ENCODE measurements at regions not wholly inside any gene's neighbourhood (a gene's known extent, or its start where the extent isn't known, plus 50 kb on each side); places are given as distances from the start of the nearest gene placed in this dataset.
"Not testable (repeated sequence)": the region's sequence is repeated elsewhere in the genome, so short reads cannot be mapped to it uniquely, and the experiment has no call there.

GRCh38 chr2:139550341-139550740, 770.2 kb upstream of the NXPH2 start:
- H3K36me3 Mint-ChIP-seq (ENCODE audit: low read depth): no peaks in the 10 kb centered on the region
- no peak overlapping the region for H3K27ac Mint-ChIP-seq
- H3K4me1 Mint-ChIP-seq (ENCODE audit: low read depth): no peaks in the 10 kb centered on the region
- no peaks in the 10 kb centered on the region for H3K27me3 Mint-ChIP-seq
- intact Hi-C loops (cut with micrococcal nuclease): no loop called here
- H3K9me3 Mint-ChIP-seq: peaks cover 34% of the 10 kb centered on the region
- no peak overlapping the region for H3K4me3 Mint-ChIP-seq

GRCh38 chr2:139544186-139544851, 764.1 kb upstream of the NXPH2 start:
- no peaks in the 10 kb centered on the region for H3K4me1 Mint-ChIP-seq (ENCODE audit: low read depth)
- H3K36me3 Mint-ChIP-seq (ENCODE audit: low read depth): no peaks in the 10 kb centered on the region
- H3K27ac Mint-ChIP-seq: no peak overlapping the region
- no peaks in the 10 kb centered on the region for H3K27me3 Mint-ChIP-seq
- no peak overlapping the region for H3K4me3 Mint-ChIP-seq
- H3K9me3 Mint-ChIP-seq: peaks cover 33% of the 10 kb centered on the region
- intact Hi-C loops (cut with micrococcal nuclease): no loop called here

- H3K27ac Mint-ChIP-seq; intact Hi-C loops (cut with micrococcal nuclease); H3K36me3 Mint-ChIP-seq (ENCODE audit: low read depth); H3K4me3 Mint-ChIP-seq; H3K4me1 Mint-ChIP-seq (ENCODE audit: low read depth); H3K27me3 Mint-ChIP-seq: not testable (repeated sequence)
- H3K9me3 Mint-ChIP-seq: peaks cover 37% of the 10 kb centered on the region
Observed at GRCh38 chr2:139538332-139539020, 758.3 kb upstream of the NXPH2 start.

GRCh38 chr2:139529080-139529479, 748.9 kb upstream of the NXPH2 start:
- H3K4me1 Mint-ChIP-seq (ENCODE audit: low read depth): no peaks in the 10 kb centered on the region
- no peaks in the 10 kb centered on the region for H3K27me3 Mint-ChIP-seq
- H3K4me3 Mint-ChIP-seq: no peak overlapping the region
- H3K27ac Mint-ChIP-seq: no peak overlapping the region
- peaks cover 18% of the 10 kb centered on the region for H3K9me3 Mint-ChIP-seq
- intact Hi-C loops (cut with micrococcal nuclease): no loop called here
- no peaks in the 10 kb centered on the region for H3K36me3 Mint-ChIP-seq (ENCODE audit: low read depth)

GRCh38 chr2:139526781-139527180, 746.6 kb upstream of the NXPH2 start:
- intact Hi-C loops (cut with micrococcal nuclease): no loop called here
- Mint-ChIP-seq H3K27ac (no peak overlapping the region), H3K27me3 (no peaks in the 10 kb centered on the region), H3K4me3 (no peak overlapping the region), H3K4me1 (ENCODE audit: low read depth) (no peaks in the 10 kb centered on the region), H3K36me3 (ENCODE audit: low read depth) (no peaks in the 10 kb centered on the region), H3K9me3 (peaks cover 24% of the 10 kb centered on the region)

GRCh38 chr2:139518321-139518720, 738.1 kb upstream of the NXPH2 start:
- H3K9me3 Mint-ChIP-seq: peaks cover 19% of the 10 kb centered on the region
- no peak overlapping the region for H3K27ac Mint-ChIP-seq
- H3K4me3 Mint-ChIP-seq: no peak overlapping the region
- intact Hi-C loops (cut with micrococcal nuclease): no loop called here
- no peaks in the 10 kb centered on the region for H3K36me3 Mint-ChIP-seq (ENCODE audit: low read depth)
- no peaks in the 10 kb centered on the region for H3K4me1 Mint-ChIP-seq (ENCODE audit: low read depth)
- H3K27me3 Mint-ChIP-seq: no peaks in the 10 kb centered on the region

GRCh38 chr2:139514951-139515350, 734.8 kb upstream of the NXPH2 start:
- Mint-ChIP-seq H3K36me3 (ENCODE audit: low read depth) (no peaks in the 10 kb centered on the region), H3K4me1 (ENCODE audit: low read depth) (no peaks in the 10 kb centered on the region)

GRCh38 chr2:139495851-139496250, 715.7 kb upstream of the NXPH2 start:
- Mint-ChIP-seq H3K4me1 (ENCODE audit: low read depth) (no peaks in the 10 kb centered on the region), H3K27ac (no peak overlapping the region), H3K9me3 (peaks cover 34% of the 10 kb centered on the region), H3K4me3 (no peak overlapping the region), H3K27me3 (no peaks in the 10 kb centered on the region), H3K36me3 (ENCODE audit: low read depth) (no peaks in the 10 kb centered on the region)
- intact Hi-C loops (cut with micrococcal nuclease): no loop called here

More at GRCh38 chr2:139514951-139515350, 734.8 kb upstream of the NXPH2 start:
- no peak overlapping the region for H3K27ac Mint-ChIP-seq
- intact Hi-C loops (cut with micrococcal nuclease): no loop called here
- no peak overlapping the region for H3K4me3 Mint-ChIP-seq
- H3K27me3 Mint-ChIP-seq: no peaks in the 10 kb centered on the region
- H3K9me3 Mint-ChIP-seq: peaks cover 11% of the 10 kb centered on the region

- Mint-ChIP-seq H3K36me3 (ENCODE audit: low read depth) (no peaks in the 10 kb centered on the region), H3K4me3 (no peak overlapping the region), H3K4me1 (ENCODE audit: low read depth) (no peaks in the 10 kb centered on the region), H3K27ac (no peak overlapping the region), H3K9me3 (peaks cover 14% of the 10 kb centered on the region), H3K27me3 (no peaks in the 10 kb centered on the region)
- intact Hi-C loops (cut with micrococcal nuclease): no loop called here
Observed at GRCh38 chr2:139492131-139492680, 712.0 kb upstream of the NXPH2 start.

- Mint-ChIP-seq H3K4me3 (no peak overlapping the region), H3K27me3 (no peaks in the 10 kb centered on the region), H3K27ac (no peak overlapping the region), H3K36me3 (ENCODE audit: low read depth) (no peaks in the 10 kb centered on the region), H3K4me1 (ENCODE audit: low read depth) (no peaks in the 10 kb centered on the region), H3K9me3 (peaks cover 30% of the 10 kb centered on the region)
- intact Hi-C loops (cut with micrococcal nuclease): no loop called here
Observed at GRCh38 chr2:139480161-139480650, 700.0 kb upstream of the NXPH2 start.

- Mint-ChIP-seq H3K27ac (no peak overlapping the region), H3K36me3 (ENCODE audit: low read depth) (no peaks in the 10 kb centered on the region), H3K9me3 (peaks cover 30% of the 10 kb centered on the region), H3K4me1 (ENCODE audit: low read depth) (no peaks in the 10 kb centered on the region), H3K27me3 (no peaks in the 10 kb centered on the region), H3K4me3 (no peak overlapping the region)
- intact Hi-C loops (cut with micrococcal nuclease): no loop called here
Observed at GRCh38 chr2:139478165-139478914, 698.1 kb upstream of the NXPH2 start.

GRCh38 chr2:139477618-139478017, 697.4 kb upstream of the NXPH2 start:
- Mint-ChIP-seq H3K27me3 (no peaks in the 10 kb centered on the region), H3K9me3 (peaks cover 30% of the 10 kb centered on the region), H3K4me1 (ENCODE audit: low read depth) (no peaks in the 10 kb centered on the region), H3K27ac (no peak overlapping the region), H3K4me3 (no peak overlapping the region), H3K36me3 (ENCODE audit: low read depth) (no peaks in the 10 kb centered on the region)
- intact Hi-C loops (cut with micrococcal nuclease): no loop called here

- Mint-ChIP-seq H3K27ac (no peak overlapping the region), H3K4me1 (ENCODE audit: low read depth) (no peaks in the 10 kb centered on the region), H3K27me3 (no peaks in the 10 kb centered on the region), H3K4me3 (no peak overlapping the region), H3K9me3 (no peaks in the 10 kb centered on the region), H3K36me3 (ENCODE audit: low read depth) (no peaks in the 10 kb centered on the region)
- intact Hi-C loops (cut with micrococcal nuclease): no loop called here
Observed at GRCh38 chr2:139469985-139470384, 689.8 kb upstream of the NXPH2 start.

- Mint-ChIP-seq H3K36me3 (ENCODE audit: low read depth) (no peaks in the 10 kb centered on the region), H3K4me1 (ENCODE audit: low read depth) (no peaks in the 10 kb centered on the region), H3K27ac (no peak overlapping the region), H3K4me3 (no peak overlapping the region), H3K9me3 (no peaks in the 10 kb centered on the region), H3K27me3 (no peaks in the 10 kb centered on the region)
- intact Hi-C loops (cut with micrococcal nuclease): no loop called here
Observed at GRCh38 chr2:139465789-139466188, 685.6 kb upstream of the NXPH2 start.
